GM23338 (cell line): ENCODE measurements at regions not wholly inside any gene's neighbourhood (a gene's known extent, or its start where the extent isn't known, plus 50 kb on each side); places are given as distances from the start of the nearest gene placed in this dataset.

Experiments used
- CREB1 ChIP-seq: fragments of 250-450 bp; sonication (Bioruptor Pico); IDR thresholded peaks from 2 replicates; pipeline ENCODE4 v1.5.0; 2020; ENCODE audit warnings: low read depth, mild to moderate bottlenecking, moderate library complexity
- EZH2 ChIP-seq: fragments of 200-600 bp; sonication (generic); IDR thresholded peaks from one replicate; pipeline ENCODE4 v1.8.0; 2017; ENCODE audit warnings: antibody characterized with exemption, mild to moderate bottlenecking, low read depth; ENCODE audit not compliant: unreplicated experiment
- EZH2phosphoT487 ChIP-seq: fragments of 200-600 bp; sonication (generic); IDR thresholded peaks from one replicate; pipeline ENCODE4 v1.8.1; 2018; ENCODE audit warnings: antibody characterized with exemption; ENCODE audit not compliant: unreplicated experiment
- NANOG ChIP-seq: IDR thresholded peaks from 2 replicates; pipeline ENCODE4 v1.6.1; 2016; ENCODE audit warnings: antibody characterized with exemption, borderline replicate concordance
- POLR2AphosphoS5 ChIP-seq: IDR thresholded peaks from 2 replicates; pipeline ENCODE4 v1.6.1; 2016; ENCODE audit warnings: antibody characterized with exemption, low read depth
- REST ChIP-seq: IDR thresholded peaks from one replicate; pipeline ENCODE4 v1.6.1; 2018; ENCODE audit warnings: antibody characterized with exemption; ENCODE audit not compliant: unreplicated experiment
- STAT1 ChIP-seq: IDR thresholded peaks from one replicate; pipeline ENCODE4 v1.6.1; 2016; ENCODE audit warnings: antibody characterized with exemption; ENCODE audit not compliant: unreplicated experiment
- ZNF114 ChIP-seq: fragments of 250-450 bp; sonication (Bioruptor Pico); IDR thresholded peaks from 2 replicates; pipeline ENCODE4 v1.5.0; 2020; ENCODE audit warnings: mild to moderate bottlenecking, moderate library complexity
- ZNF331 ChIP-seq: fragments of 250-450 bp; sonication (Bioruptor Pico); IDR thresholded peaks from 2 replicates; pipeline ENCODE4 v1.5.0; 2020; ENCODE audit warnings: low read depth, mild to moderate bottlenecking, moderate library complexity
- TF ChIP-seq, protein P1 (sequence below), 2 experiments: fragments of 200-600 bp in 1 of 2; sonication (generic) in 1 of 2; conservative IDR thresholded peaks; 2 replicates each; pipeline versions ENCODE4 v1.5.1 to v1.6.1; 2016 to 2017; ENCODE audit warnings: antibody characterized with exemption in 2 of 2, low read depth in 2 of 2, mild to moderate bottlenecking in 2 of 2, moderate library complexity in 1 of 2

GRCh38 chr2:40513201-40513600 is 61.3 kb upstream of the SLC8A1 start:
- TF ChIP-seq EZH2: no peak
- TF ChIP-seq, protein P1, sequence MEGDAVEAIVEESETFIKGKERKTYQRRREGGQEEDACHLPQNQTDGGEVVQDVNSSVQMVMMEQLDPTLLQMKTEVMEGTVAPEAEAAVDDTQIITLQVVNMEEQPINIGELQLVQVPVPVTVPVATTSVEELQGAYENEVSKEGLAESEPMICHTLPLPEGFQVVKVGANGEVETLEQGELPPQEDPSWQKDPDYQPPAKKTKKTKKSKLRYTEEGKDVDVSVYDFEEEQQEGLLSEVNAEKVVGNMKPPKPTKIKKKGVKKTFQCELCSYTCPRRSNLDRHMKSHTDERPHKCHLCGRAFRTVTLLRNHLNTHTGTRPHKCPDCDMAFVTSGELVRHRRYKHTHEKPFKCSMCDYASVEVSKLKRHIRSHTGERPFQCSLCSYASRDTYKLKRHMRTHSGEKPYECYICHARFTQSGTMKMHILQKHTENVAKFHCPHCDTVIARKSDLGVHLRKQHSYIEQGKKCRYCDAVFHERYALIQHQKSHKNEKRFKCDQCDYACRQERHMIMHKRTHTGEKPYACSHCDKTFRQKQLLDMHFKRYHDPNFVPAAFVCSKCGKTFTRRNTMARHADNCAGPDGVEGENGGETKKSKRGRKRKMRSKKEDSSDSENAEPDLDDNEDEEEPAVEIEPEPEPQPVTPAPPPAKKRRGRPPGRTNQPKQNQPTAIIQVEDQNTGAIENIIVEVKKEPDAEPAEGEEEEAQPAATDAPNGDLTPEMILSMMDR (conservative IDR thresholded peaks at IDR 0.05; ENCODE audit: low read depth in 2 of 2): no peak
- TF ChIP-seq EZH2phosphoT487: no peak
- TF ChIP-seq POLR2AphosphoS5: no peak
- TF ChIP-seq ZNF114 (CRISPR knock-in tag): no peak
- no peak for TF ChIP-seq NANOG
- no peak for TF ChIP-seq STAT1
- TF ChIP-seq CREB1 (CRISPR knock-in tag): no peak
- TF ChIP-seq REST: no peak
- no peak for TF ChIP-seq ZNF331 (CRISPR knock-in tag)
